ENCODE measurements at regions not wholly inside any gene's neighbourhood (a gene's known extent, or its start where the extent isn't known, plus 50 kb on each side); places are given as distances from the start of the nearest gene placed in this dataset.

DNA sequence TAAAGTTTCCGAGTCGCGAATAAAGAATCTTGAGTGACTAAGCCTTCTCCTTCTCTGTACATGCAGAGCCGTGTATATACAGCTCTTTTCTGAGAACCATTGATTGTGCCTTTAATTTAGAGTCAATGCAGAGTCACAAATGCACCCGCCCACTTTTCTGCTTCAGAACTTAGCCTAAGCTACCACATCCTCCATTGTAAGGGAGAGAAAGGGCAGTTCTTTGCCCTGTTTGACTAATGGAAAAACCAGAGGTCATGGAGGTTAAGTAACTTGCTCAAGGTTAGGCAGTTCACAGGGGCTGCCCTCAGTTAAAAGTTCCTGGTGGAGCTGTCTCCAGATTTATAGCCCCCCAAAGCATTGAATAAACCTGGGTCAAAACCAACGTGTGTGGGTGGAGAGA, 139.6 kb downstream of the TOMM20 start:
- H3K36me3 ChIP-seq (ENCODE audit: low read depth) = no peaks in the 10 kb centered on the region
- no peak for TF ChIP-seq CTCF (IDR thresholded peaks at IDR 0.05; ENCODE audit: poor library complexity, severe bottlenecking)
- ATAC-seq (ENCODE audit: low read depth) (no peak), DNase-seq (ENCODE audit: low spot score) (no peak)
- H3K27me3 ChIP-seq (ENCODE audit: insufficient read depth, poor library complexity, severe bottlenecking) = no peaks in the 10 kb centered on the region
- peaks cover 15% of the 10 kb centered on the region for H3K4me1 ChIP-seq (ENCODE audit: insufficient read depth, poor library complexity, severe bottlenecking)
- no peak overlapping the region for H3K4me3 ChIP-seq (ENCODE audit: severe bottlenecking)
- H3K27ac ChIP-seq (ENCODE audit: poor library complexity, severe bottlenecking) = no peak overlapping the region
- no peaks in the 10 kb centered on the region for H3K9me3 ChIP-seq (ENCODE audit: severe bottlenecking)

- DNase-seq (ENCODE audit: low spot score) (no peak), ATAC-seq (ENCODE audit: low read depth) (no peak)
- H3K4me1 ChIP-seq (ENCODE audit: insufficient read depth, poor library complexity, severe bottlenecking) = peaks cover 16% of the 10 kb centered on the region
- H3K27me3 ChIP-seq (ENCODE audit: insufficient read depth, poor library complexity, severe bottlenecking) = no peaks in the 10 kb centered on the region
- no peak for TF ChIP-seq CTCF (IDR thresholded peaks at IDR 0.05; ENCODE audit: poor library complexity, severe bottlenecking)
- no peak overlapping the region for H3K27ac ChIP-seq (ENCODE audit: poor library complexity, severe bottlenecking)
- no peaks in the 10 kb centered on the region for H3K9me3 ChIP-seq (ENCODE audit: severe bottlenecking)
- no peaks in the 10 kb centered on the region for H3K36me3 ChIP-seq (ENCODE audit: low read depth)
- no peak overlapping the region for H3K4me3 ChIP-seq (ENCODE audit: severe bottlenecking)
Measured at GRCh38 chr1:234988536-234988935, 140.1 kb downstream of the TOMM20 start.

DNA sequence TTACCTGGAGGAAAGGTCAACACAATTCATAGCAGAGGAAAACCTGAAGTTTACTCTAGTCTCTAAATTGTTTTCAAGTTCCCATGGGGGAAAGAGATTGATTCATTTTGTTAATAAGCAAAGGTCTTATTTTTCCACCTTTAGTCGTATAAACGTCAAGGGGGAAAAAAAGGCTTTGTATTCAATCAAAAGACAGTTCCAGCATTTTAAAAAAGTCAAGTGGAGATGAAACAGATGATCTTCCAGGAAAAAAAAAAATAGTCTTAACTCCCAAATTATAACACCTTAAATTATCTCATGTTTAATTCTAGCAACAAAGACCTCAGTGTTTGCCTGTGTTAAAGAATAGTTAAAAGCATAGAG, 140.5 kb downstream of the TOMM20 start:
- DNase-seq (ENCODE audit: low spot score) = no peak
- no peak for TF ChIP-seq CTCF (IDR thresholded peaks at IDR 0.05; ENCODE audit: poor library complexity, severe bottlenecking)
- H3K4me3 ChIP-seq (ENCODE audit: severe bottlenecking) = no peak overlapping the region
- no peaks in the 10 kb centered on the region for H3K9me3 ChIP-seq (ENCODE audit: severe bottlenecking)
- ATAC-seq (ENCODE audit: low read depth) = no peak
- peak overlapping the region; percentile 48 for H3K27ac ChIP-seq (ENCODE audit: poor library complexity, severe bottlenecking)
- no peaks in the 10 kb centered on the region for H3K36me3 ChIP-seq (ENCODE audit: low read depth)
- peaks cover 16% of the 10 kb centered on the region for H3K4me1 ChIP-seq (ENCODE audit: insufficient read depth, poor library complexity, severe bottlenecking)
- no peaks in the 10 kb centered on the region for H3K27me3 ChIP-seq (ENCODE audit: insufficient read depth, poor library complexity, severe bottlenecking)

DNA sequence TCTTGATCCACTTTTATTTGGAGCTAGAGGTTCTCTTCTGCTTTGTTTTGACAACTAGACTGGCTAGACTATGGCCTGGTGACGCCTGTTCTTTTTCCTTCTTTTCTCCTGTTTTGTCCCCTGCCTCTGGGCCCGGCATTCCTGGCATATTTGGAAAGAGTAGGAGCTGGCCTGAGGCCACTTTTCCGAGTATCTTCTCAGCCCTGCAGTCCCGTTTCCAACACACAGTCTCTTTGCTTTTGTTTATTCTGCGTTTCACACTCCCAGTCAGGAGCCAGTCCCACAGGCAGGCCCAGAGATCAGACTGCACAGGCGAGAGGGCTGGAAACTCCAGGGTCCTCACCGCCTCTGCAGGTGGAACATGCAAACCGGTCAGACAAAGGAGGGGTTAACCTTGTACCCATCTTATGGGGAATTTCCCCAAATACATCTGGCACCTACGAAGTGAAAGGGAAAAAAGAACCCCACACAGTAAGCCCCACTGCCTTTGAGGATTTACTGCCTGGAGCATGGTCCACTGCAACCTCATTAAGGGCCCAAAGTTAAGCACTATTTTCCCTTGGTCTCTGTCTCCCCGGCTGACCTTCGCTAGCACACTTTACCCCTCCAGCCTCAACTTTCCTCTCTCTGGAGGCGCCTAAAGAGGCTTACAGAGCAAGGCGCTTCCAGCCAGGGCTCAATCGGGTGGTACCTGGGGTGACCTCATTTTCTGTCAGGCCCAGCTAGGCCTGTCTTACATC, 141.1 kb downstream of the TOMM20 start:
- Histone ChIP-seq H3K4me3 (ENCODE audit: severe bottlenecking) (no peak overlapping the region), H3K9me3 (ENCODE audit: severe bottlenecking) (no peaks in the 10 kb centered on the region), H3K4me1 (ENCODE audit: insufficient read depth, poor library complexity, severe bottlenecking) (peaks cover 16% of the 10 kb centered on the region), H3K27me3 (ENCODE audit: insufficient read depth, poor library complexity, severe bottlenecking) (no peaks in the 10 kb centered on the region), H3K36me3 (ENCODE audit: low read depth) (no peaks in the 10 kb centered on the region), H3K27ac (ENCODE audit: poor library complexity, severe bottlenecking) (peak overlapping the region; percentile 48)
- no peak for TF ChIP-seq CTCF (IDR thresholded peaks at IDR 0.05; ENCODE audit: poor library complexity, severe bottlenecking)
- DNase-seq (ENCODE audit: low spot score) (no peak), ATAC-seq (ENCODE audit: low read depth) (peak; percentile 55)

- Histone ChIP-seq H3K4me3 (ENCODE audit: severe bottlenecking) (no peak overlapping the region), H3K27ac (ENCODE audit: poor library complexity, severe bottlenecking) (peak overlapping the region; percentile 48), H3K36me3 (ENCODE audit: low read depth) (no peaks in the 10 kb centered on the region), H3K27me3 (ENCODE audit: insufficient read depth, poor library complexity, severe bottlenecking) (no peaks in the 10 kb centered on the region), H3K4me1 (ENCODE audit: insufficient read depth, poor library complexity, severe bottlenecking) (peaks cover 16% of the 10 kb centered on the region), H3K9me3 (ENCODE audit: severe bottlenecking) (no peaks in the 10 kb centered on the region)
- no peak for ATAC-seq (ENCODE audit: low read depth)
- no peak for DNase-seq (ENCODE audit: low spot score)
- TF ChIP-seq CTCF (IDR thresholded peaks at IDR 0.05; ENCODE audit: poor library complexity, severe bottlenecking) = no peak
Measured at GRCh38 chr1:234986750-234987414, 141.8 kb downstream of the TOMM20 start.
